B cell (primary cell): ENCODE measurements at regions not wholly inside any gene's neighbourhood (a gene's known extent, or its start where the extent isn't known, plus 50 kb on each side); places are given as distances from the start of the nearest gene placed in this dataset.

Source experiments
- ATAC-seq: fragments of 200-7000 bp; cut with Tn5 transposase; one replicate; pipeline ENCODE4 v1.10.0; 2021; ENCODE audit warnings: low read depth, mild to moderate bottlenecking, moderate number of reproducible peaks, moderate library complexity
- CTCF ChIA-PET: fragments of 350-600 bp; sonication (Branson Sonifier 250); formaldehyde crosslinking; loops from one replicate; lab custom pipeline; 2021; ENCODE audit warnings: antibody characterized with exemption, inconsistent platforms; lab: Charles Lee
- POLR2A ChIA-PET: fragments of 350-600 bp; sonication (Branson Sonifier 250); formaldehyde crosslinking; loops from one replicate; lab custom pipeline; 2021; ENCODE audit warnings: antibody characterized with exemption; lab: Charles Lee
- DNase-seq: peaks from one replicate; pipeline ENCODE4 v3.0.0; 2013
- H2AFZ ChIP-seq: 2 replicates; pipeline ENCODE4 v1.6.1; 2012; ENCODE audit warnings: mild to moderate bottlenecking, low read depth, low read length; ENCODE audit not compliant: insufficient read depth, poor library complexity, severe bottlenecking
- H3K27ac ChIP-seq, 2 donors: 1 replicate in 1 of 2; 2 replicates in 1 of 2; pipeline ENCODE4 v1.5.1; 2012 to 2013; ENCODE audit warnings: low read length in 2 of 2, mild to moderate bottlenecking in 2 of 2, moderate library complexity in 1 of 2
- H3K27me3 ChIP-seq, 4 experiments: fragments of 200-600 bp in 1 of 4; sonication (generic) in 1 of 4; replicated peaks in 1 of 4; 1 replicate in 2 of 4; 2 replicates in 2 of 4; pipeline versions ENCODE4 v1.6.1 to v1.7.0; 2013 to 2016; ENCODE audit warnings: low read length in 3 of 4, mild to moderate bottlenecking in 2 of 4, mixed read lengths in 1 of 4, moderate library complexity in 1 of 4; ENCODE audit not compliant: insufficient read depth in 4 of 4, control insufficient read depth in 3 of 4; ENCODE audit errors: control extremely low read depth in 1 of 4
- H3K36me3 ChIP-seq, 2 experiments: replicated peaks in 1 of 2; 1 replicate in 1 of 2; 2 replicates in 1 of 2; pipeline versions ENCODE4 v1.6.1 to v1.7.1; 2013; ENCODE audit warnings: low read length in 1 of 2; ENCODE audit not compliant: insufficient read depth in 2 of 2, control insufficient read depth in 1 of 2; ENCODE audit errors: control extremely low read depth in 1 of 2, extremely low read depth in 1 of 2
- H3K4me1 ChIP-seq, 2 donors: fragments of 200-600 bp in 1 of 2; sonication (generic) in 1 of 2; 1 replicate in 1 of 2; 2 replicates in 1 of 2; pipeline versions ENCODE4 v1.5.1 to v1.6.1; 2013 to 2017; ENCODE audit warnings: low read length in 2 of 2; ENCODE audit not compliant: control insufficient read depth in 2 of 2, insufficient read depth in 2 of 2
- H3K4me2 ChIP-seq: replicated peaks from 2 replicates; pipeline ENCODE3; 2012; ENCODE audit warnings: mild to moderate bottlenecking, low read depth, low read length; ENCODE audit not compliant: poor library complexity, severe bottlenecking
- H3K4me3 ChIP-seq, 5 experiments: fragments of 200-600 bp in 1 of 5; sonication (generic) in 1 of 5; 1 replicate in 3 of 5; 2 replicates in 2 of 5; pipeline versions ENCODE4 v1.5.1 to v1.7.0; 2011 to 2016; ENCODE audit warnings: low read length in 4 of 5, mild to moderate bottlenecking in 4 of 5, low read depth in 2 of 5, control low read depth in 1 of 5, moderate library complexity in 1 of 5; ENCODE audit not compliant: insufficient read depth in 1 of 5; ENCODE audit errors: control extremely low read depth in 1 of 5, extremely low read depth in 1 of 5
- H3K79me2 ChIP-seq: fragments of 200-600 bp; sonication (generic); one replicate; pipeline ENCODE4 v1.6.0; 2016; ENCODE audit warnings: low read length; ENCODE audit not compliant: control insufficient read depth, insufficient read depth
- H3K9ac ChIP-seq: fragments of 200-600 bp; sonication (generic); 2 replicates; pipeline ENCODE4 v1.6.1; 2017; ENCODE audit warnings: mild to moderate bottlenecking, low read length, moderate library complexity
- H3K9me3 ChIP-seq, 3 donors: one replicate each; pipeline versions ENCODE4 v1.6.1 to v1.7.1; 2013; ENCODE audit warnings: low read length in 2 of 3; ENCODE audit not compliant: control insufficient read depth in 2 of 3, insufficient read depth in 1 of 3; ENCODE audit errors: control extremely low read depth in 1 of 3
- H4K20me1 ChIP-seq: 2 replicates; pipeline ENCODE4 v1.6.0; 2012; ENCODE audit warnings: mild to moderate bottlenecking, low read length; ENCODE audit not compliant: insufficient read depth, control insufficient read depth, poor library complexity, severe bottlenecking
- H3K27ac Mint-ChIP-seq: one replicate; pipeline ENCODE4 v1.8.0; 2021; ENCODE audit warnings: mixed read lengths
- H3K27me3 Mint-ChIP-seq: one replicate; pipeline ENCODE4 v1.8.0; 2021; ENCODE audit warnings: mixed read lengths
- H3K4me1 Mint-ChIP-seq: one replicate; pipeline ENCODE4 v1.8.0; 2021; ENCODE audit warnings: mixed read lengths
- H3K4me3 Mint-ChIP-seq: one replicate; pipeline ENCODE4 v1.8.0; 2021; ENCODE audit warnings: mixed read lengths
- H3K9me3 Mint-ChIP-seq: one replicate; pipeline ENCODE4 v1.8.0; 2022; ENCODE audit warnings: mixed read lengths; ENCODE audit not compliant: insufficient read depth
- EZH2 ChIP-seq: IDR thresholded peaks from 2 replicates; pipeline ENCODE4 v1.6.1; 2012; ENCODE audit warnings: borderline replicate concordance, low read depth, mild to moderate bottlenecking, moderate library complexity, low read length; ENCODE audit not compliant: insufficient read depth, poor library complexity, severe bottlenecking
- whole genome bisulfite sequencing: methylation state at CpG from one replicate; pipeline ENCODE4 v1.1.5; 2013; ENCODE audit warnings: missing lambda C conversion rate; ENCODE audit not compliant: insufficient coverage; 5-methylcytosine and 5-hydroxymethylcytosine counted together
- intact Hi-C: fragments of 100-400 bp; cut with micrococcal nuclease; formaldehyde crosslinking; loops from one replicate; pipeline ENCODE4 v1.10.0; 2022
- TF ChIP-seq, protein P1 (sequence below): fragments of 200-600 bp; IDR thresholded peaks from one replicate; pipeline ENCODE4 v1.8.0; 2022; ENCODE audit warnings: antibody characterized with exemption, mild to moderate bottlenecking

GRCh38 chr10:10132009-10132408 is 885.7 kb upstream of the CELF2 start:
- H3K36me3 ChIP-seq, result no peaks in the 10 kb centered on the region
- H3K27me3 Mint-ChIP-seq, result no peaks in the 10 kb centered on the region
- H3K9ac ChIP-seq, result no peak overlapping the region
- H4K20me1 ChIP-seq, result no peaks in the 10 kb centered on the region
- no peak for DNase-seq
- no peak overlapping the region for H3K4me2 ChIP-seq
- no peaks in the 10 kb centered on the region for H3K9me3 ChIP-seq
- ChIA-PET POLR2A (no interaction called here), CTCF (no interaction called here)
- H3K4me1 Mint-ChIP-seq, result no peaks in the 10 kb centered on the region
- no peak overlapping the region for H3K27ac Mint-ChIP-seq
- no peak for TF ChIP-seq EZH2
- no peak for ATAC-seq
- no peak overlapping the region for H3K4me3 Mint-ChIP-seq
- H3K9me3 Mint-ChIP-seq, result no peaks in the 10 kb centered on the region
- H3K27me3 ChIP-seq, result no peaks in the 10 kb centered on the region
- H3K27ac ChIP-seq, result no peak overlapping the region
- H3K4me3 ChIP-seq, result no peak overlapping the region
- intact Hi-C loops, result no loop called here
- 67% methylated on average over 1 of the region's 1 CpG for WGBS
- no peaks in the 10 kb centered on the region for H3K4me1 ChIP-seq
- no peaks in the 10 kb centered on the region for H3K79me2 ChIP-seq
- H2AFZ ChIP-seq, result no peak overlapping the region

- Histone ChIP-seq H3K4me3 (no peak overlapping the region), H3K4me2 (no peak overlapping the region), H3K9ac (no peak overlapping the region), H3K27me3 (no peaks in the 10 kb centered on the region), H3K36me3 (no peaks in the 10 kb centered on the region), H2AFZ (no peak overlapping the region), H3K9me3 (no peaks in the 10 kb centered on the region), H3K27ac (no peak overlapping the region), H4K20me1 (no peaks in the 10 kb centered on the region), H3K79me2 (no peaks in the 10 kb centered on the region), H3K4me1 (no peaks in the 10 kb centered on the region)
- DNase-seq (no peak), ATAC-seq (no peak)
- TF ChIP-seq EZH2, result no peak
- TF ChIP-seq, protein P1, sequence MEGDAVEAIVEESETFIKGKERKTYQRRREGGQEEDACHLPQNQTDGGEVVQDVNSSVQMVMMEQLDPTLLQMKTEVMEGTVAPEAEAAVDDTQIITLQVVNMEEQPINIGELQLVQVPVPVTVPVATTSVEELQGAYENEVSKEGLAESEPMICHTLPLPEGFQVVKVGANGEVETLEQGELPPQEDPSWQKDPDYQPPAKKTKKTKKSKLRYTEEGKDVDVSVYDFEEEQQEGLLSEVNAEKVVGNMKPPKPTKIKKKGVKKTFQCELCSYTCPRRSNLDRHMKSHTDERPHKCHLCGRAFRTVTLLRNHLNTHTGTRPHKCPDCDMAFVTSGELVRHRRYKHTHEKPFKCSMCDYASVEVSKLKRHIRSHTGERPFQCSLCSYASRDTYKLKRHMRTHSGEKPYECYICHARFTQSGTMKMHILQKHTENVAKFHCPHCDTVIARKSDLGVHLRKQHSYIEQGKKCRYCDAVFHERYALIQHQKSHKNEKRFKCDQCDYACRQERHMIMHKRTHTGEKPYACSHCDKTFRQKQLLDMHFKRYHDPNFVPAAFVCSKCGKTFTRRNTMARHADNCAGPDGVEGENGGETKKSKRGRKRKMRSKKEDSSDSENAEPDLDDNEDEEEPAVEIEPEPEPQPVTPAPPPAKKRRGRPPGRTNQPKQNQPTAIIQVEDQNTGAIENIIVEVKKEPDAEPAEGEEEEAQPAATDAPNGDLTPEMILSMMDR, result no peak
- no CpG with 5 or more reads among the region's 1 CpG for WGBS
- POLR2A ChIA-PET, result no interaction called here
- Mint-ChIP-seq H3K4me3 (no peak overlapping the region), H3K9me3 (no peaks in the 10 kb centered on the region), H3K4me1 (peaks cover 2% of the 10 kb centered on the region), H3K27ac (no peak overlapping the region), H3K27me3 (no peaks in the 10 kb centered on the region)
- CTCF ChIA-PET, result no interaction called here
- intact Hi-C loops, result no loop called here
These were observed 884.4 kb upstream of the CELF2 start for GRCh38 chr10:10133281-10133680.
